Stimulated activated CD8-positive, alpha-beta memory T cell treated with anti-CD3 and anti-CD28 coated beads, Interleukin-12 subunit alpha, Interleukin-12 subunit beta, amount 100 ng/mL, for 24 hours (primary cell): ENCODE measurements at regions not wholly inside any gene's neighbourhood (a gene's known extent, or its start where the extent isn't known, plus 50 kb on each side); places are given as distances from the start of the nearest gene placed in this dataset.
"Not testable (repeated sequence)": the region's sequence is repeated elsewhere in the genome, so short reads cannot be mapped to it uniquely, and the experiment has no call there.

Experiments
- DNase-seq: peaks from one replicate; pipeline ENCODE4 v3.0.0-alpha.2; 2020; ENCODE audit errors: extremely low read depth

GRCh38 chr14:97029800-97030199 lies 232.6 kb downstream of the VRK1 start:
- DNase-seq: no peak

- no peak for DNase-seq
Measured at GRCh38 chr14:97031530-97031929, 234.3 kb downstream of the VRK1 start.

GRCh38 chr14:97033556-97034081 lies 236.4 kb downstream of the VRK1 start:
- no peak for DNase-seq

- no peak for DNase-seq
Measured at GRCh38 chr14:97036086-97036852, 239.1 kb downstream of the VRK1 start.

- DNase-seq: no peak
Measured at GRCh38 chr14:97039717-97040363, 242.7 kb downstream of the VRK1 start.

GRCh38 chr14:97046967-97047366 lies 249.8 kb downstream of the VRK1 start:
- no peak for DNase-seq

GRCh38 chr14:97052001-97052400 lies 254.8 kb downstream of the VRK1 start:
- no peak for DNase-seq

GRCh38 chr14:97053941-97054340 lies 256.8 kb downstream of the VRK1 start:
- DNase-seq: no peak

- DNase-seq: no peak
Measured at GRCh38 chr14:97055355-97055754, 258.2 kb downstream of the VRK1 start.

GRCh38 chr14:97056086-97056485 lies 258.9 kb downstream of the VRK1 start:
- DNase-seq: no peak

- DNase-seq: no peak
Measured at GRCh38 chr14:97057238-97058073, 260.3 kb downstream of the VRK1 start.

- no peak for DNase-seq
Measured at GRCh38 chr14:97058074-97058467, 260.9 kb downstream of the VRK1 start.

GRCh38 chr14:97058589-97058988 lies 261.4 kb downstream of the VRK1 start:
- no peak for DNase-seq

- DNase-seq: no peak
Measured at GRCh38 chr14:97061198-97061597, 264.0 kb downstream of the VRK1 start.

- no peak for DNase-seq
Measured at GRCh38 chr14:97061714-97062113, 264.5 kb downstream of the VRK1 start.

GRCh38 chr14:97065305-97066067 lies 268.3 kb downstream of the VRK1 start:
- no peak for DNase-seq

- no peak for DNase-seq
Measured at GRCh38 chr14:97066068-97066899, 269.1 kb downstream of the VRK1 start.

GRCh38 chr14:97068293-97068692 lies 271.1 kb downstream of the VRK1 start:
- DNase-seq: not testable (repeated sequence)

- no peak for DNase-seq
Measured at GRCh38 chr14:97070259-97070658, 273.1 kb downstream of the VRK1 start.

GRCh38 chr14:97071177-97071576 lies 274.0 kb downstream of the VRK1 start:
- no peak for DNase-seq

- no peak for DNase-seq
Measured at GRCh38 chr14:97073622-97074021, 276.4 kb downstream of the VRK1 start.
